HUES6 (cell line): ENCODE measurements at regions not wholly inside any gene's neighbourhood (a gene's known extent, or its start where the extent isn't known, plus 50 kb on each side); places are given as distances from the start of the nearest gene placed in this dataset.

Source experiments
- H3K27ac ChIP-seq: 2 replicates; pipeline ENCODE4 v1.7.0; 2013; ENCODE audit warnings: low read depth, mild to moderate bottlenecking, low read length, inconsistent platforms
- H3K27me3 ChIP-seq: 2 replicates; pipeline ENCODE4 v1.6.1; 2013; ENCODE audit warnings: low read length; ENCODE audit not compliant: control insufficient read depth, insufficient read depth
- H3K36me3 ChIP-seq: 2 replicates; pipeline ENCODE4 v1.6.1; 2013; ENCODE audit warnings: low read length; ENCODE audit not compliant: control insufficient read depth, insufficient read depth
- H3K4me1 ChIP-seq: 2 replicates; pipeline ENCODE4 v1.6.1; 2013; ENCODE audit warnings: low read length; ENCODE audit not compliant: control insufficient read depth, insufficient read depth
- H3K4me3 ChIP-seq: 2 replicates; pipeline ENCODE4 v1.5.1; 2013; ENCODE audit warnings: low read depth, low read length
- H3K9ac ChIP-seq: one replicate; pipeline ENCODE4 v1.6.1; 2013; ENCODE audit warnings: mild to moderate bottlenecking, low read length
- H3K9me3 ChIP-seq: 2 replicates; pipeline ENCODE4 v1.6.1; 2013; ENCODE audit warnings: low read depth, low read length; ENCODE audit not compliant: control insufficient read depth, insufficient read depth

DNA sequence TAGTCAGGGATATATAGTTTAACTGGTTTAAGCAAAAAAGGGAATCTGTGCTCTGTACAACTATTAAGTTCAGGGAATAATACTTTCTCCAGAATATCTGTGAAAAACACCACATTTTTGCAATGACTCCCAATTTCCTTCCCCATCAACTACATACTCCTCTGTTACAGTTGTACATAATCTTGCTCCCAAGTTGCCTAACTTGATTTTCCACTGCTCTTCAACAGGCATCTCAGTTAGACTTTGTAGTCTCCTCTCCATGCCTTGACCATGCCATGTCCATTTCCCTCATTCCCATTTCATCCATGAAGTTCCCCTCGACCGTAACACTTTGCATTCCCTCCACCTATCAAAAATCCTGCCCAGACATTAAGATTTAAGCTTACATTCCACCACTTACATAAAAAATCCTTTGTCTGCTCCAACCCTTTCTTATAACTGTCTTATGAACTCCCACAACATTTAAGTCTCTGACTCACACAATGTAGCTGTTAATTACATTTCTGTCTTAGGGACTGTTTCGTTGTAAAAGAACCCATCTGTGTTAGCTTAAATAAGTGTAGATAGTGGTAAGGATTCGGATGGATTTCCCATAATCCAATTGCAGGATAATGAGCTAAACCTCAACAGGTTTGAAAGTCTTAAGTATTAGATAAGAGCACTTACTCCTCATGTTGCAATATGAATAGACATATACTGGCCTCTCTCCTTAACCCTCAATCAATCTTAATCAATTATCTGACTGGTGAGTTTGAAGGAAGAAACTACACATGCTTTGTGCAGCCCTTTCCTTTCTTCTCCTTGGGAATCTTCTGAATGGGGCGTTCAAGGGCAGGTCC is 156.5 kb downstream of the PAWR start:
- Histone ChIP-seq H3K9me3 (no peaks in the 10 kb centered on the region), H3K4me1 (peaks cover 31% of the 10 kb centered on the region)

GRCh38 chr12:79532907-79533288 is 157.9 kb downstream of the PAWR start:
- Histone ChIP-seq H3K4me1 (peaks cover 17% of the 10 kb centered on the region), H3K9ac (no peak overlapping the region), H3K9me3 (no peaks in the 10 kb centered on the region), H3K27me3 (no peaks in the 10 kb centered on the region), H3K36me3 (no peaks in the 10 kb centered on the region), H3K27ac (no peak overlapping the region), H3K4me3 (no peak overlapping the region)

More for the DNA sequence above, 156.5 kb downstream of the PAWR start:
- H3K4me3 ChIP-seq: no peak overlapping the region
- H3K36me3 ChIP-seq: no peaks in the 10 kb centered on the region
- no peak overlapping the region for H3K9ac ChIP-seq
- H3K27me3 ChIP-seq: no peaks in the 10 kb centered on the region
- no peak overlapping the region for H3K27ac ChIP-seq

DNA sequence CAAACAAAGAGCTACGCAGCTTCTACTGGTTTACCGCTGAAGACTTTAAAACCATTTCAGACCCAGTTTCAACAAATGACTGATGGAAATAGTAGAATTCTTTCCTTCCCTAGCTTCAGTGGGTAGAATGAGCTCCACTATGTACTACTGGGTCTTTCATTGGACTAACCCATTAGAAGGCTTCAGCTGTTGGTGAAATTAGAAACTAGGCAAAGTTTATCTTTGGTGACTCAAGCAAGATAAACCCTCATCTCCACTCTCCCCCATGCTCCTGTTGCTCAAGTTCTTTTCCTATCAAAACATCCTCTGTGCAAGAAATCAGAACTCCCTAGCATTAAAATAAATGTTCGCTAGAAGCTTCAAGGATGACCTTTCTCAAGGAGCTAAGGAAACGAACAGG is 159.2 kb downstream of the PAWR start:
- H3K27me3 ChIP-seq: no peaks in the 10 kb centered on the region
- no peak overlapping the region for H3K27ac ChIP-seq
- no peaks in the 10 kb centered on the region for H3K9me3 ChIP-seq
- no peaks in the 10 kb centered on the region for H3K36me3 ChIP-seq
- no peak overlapping the region for H3K9ac ChIP-seq
- no peak overlapping the region for H3K4me3 ChIP-seq
- H3K4me1 ChIP-seq: peaks cover 9% of the 10 kb centered on the region

- no peaks in the 10 kb centered on the region for H3K9me3 ChIP-seq
- peaks cover 20% of the 10 kb centered on the region for H3K4me1 ChIP-seq
- H3K27ac ChIP-seq: no peak overlapping the region
- no peaks in the 10 kb centered on the region for H3K36me3 ChIP-seq
- H3K4me3 ChIP-seq: no peak overlapping the region
- H3K27me3 ChIP-seq: no peaks in the 10 kb centered on the region
- no peak overlapping the region for H3K9ac ChIP-seq
These were observed 163.3 kb downstream of the PAWR start for GRCh38 chr12:79527473-79527872.

GRCh38 chr12:79525357-79525756 is 165.4 kb downstream of the PAWR start:
- Histone ChIP-seq H3K9me3 (no peaks in the 10 kb centered on the region), H3K27ac (no peak overlapping the region), H3K4me1 (peaks cover 28% of the 10 kb centered on the region), H3K36me3 (no peaks in the 10 kb centered on the region), H3K4me3 (no peak overlapping the region), H3K9ac (no peak overlapping the region), H3K27me3 (no peaks in the 10 kb centered on the region)

GRCh38 chr12:79524507-79525148 is 166.1 kb downstream of the PAWR start:
- H3K36me3 ChIP-seq: no peaks in the 10 kb centered on the region
- H3K27me3 ChIP-seq: no peaks in the 10 kb centered on the region
- no peak overlapping the region for H3K9ac ChIP-seq
- no peaks in the 10 kb centered on the region for H3K9me3 ChIP-seq
- no peak overlapping the region for H3K27ac ChIP-seq
- no peak overlapping the region for H3K4me3 ChIP-seq
- peaks cover 28% of the 10 kb centered on the region for H3K4me1 ChIP-seq

GRCh38 chr12:79522989-79523386 is 167.8 kb downstream of the PAWR start:
- no peak overlapping the region for H3K27ac ChIP-seq
- no peaks in the 10 kb centered on the region for H3K36me3 ChIP-seq
- peaks cover 28% of the 10 kb centered on the region for H3K4me1 ChIP-seq
- H3K4me3 ChIP-seq: no peak overlapping the region
- H3K9ac ChIP-seq: no peak overlapping the region
- H3K27me3 ChIP-seq: no peaks in the 10 kb centered on the region
- H3K9me3 ChIP-seq: no peaks in the 10 kb centered on the region

DNA sequence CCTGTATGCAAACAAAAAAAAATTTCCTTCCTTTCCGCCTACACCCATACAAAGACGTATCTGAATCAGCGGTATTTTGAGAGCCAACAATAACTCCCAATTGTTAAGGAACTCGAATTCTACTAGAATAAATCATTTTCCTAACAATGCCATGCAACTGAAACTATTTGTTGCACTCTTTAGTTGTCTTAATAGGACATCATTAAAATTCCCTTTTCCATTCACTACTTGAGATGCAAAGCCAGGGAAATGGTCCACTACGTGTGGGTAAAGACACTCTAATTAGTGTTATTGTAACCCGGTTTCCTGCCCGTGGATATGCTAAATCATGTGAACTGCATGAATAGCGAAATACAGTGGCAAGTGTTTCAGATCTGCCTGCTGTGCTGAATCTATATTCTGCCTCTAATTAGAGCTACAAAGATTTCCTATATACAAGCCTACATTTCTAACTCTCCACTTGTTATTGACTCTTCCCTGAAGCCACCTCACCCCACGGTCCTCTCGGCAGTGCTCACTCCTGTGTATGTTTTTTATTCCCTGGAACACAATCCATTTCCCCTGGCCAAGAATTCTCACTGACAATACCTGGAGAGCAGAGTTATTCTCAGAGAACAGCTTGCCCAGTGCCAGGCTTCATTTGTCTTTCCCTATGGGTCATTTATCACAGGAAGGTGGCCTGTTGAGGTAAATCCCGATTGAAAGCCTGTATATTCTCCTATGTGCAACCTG is 168.3 kb downstream of the PAWR start:
- H3K27me3 ChIP-seq: no peaks in the 10 kb centered on the region
- H3K9ac ChIP-seq: no peak overlapping the region
- no peak overlapping the region for H3K4me3 ChIP-seq
- no peak overlapping the region for H3K27ac ChIP-seq
- H3K36me3 ChIP-seq: no peaks in the 10 kb centered on the region
- peaks cover 28% of the 10 kb centered on the region for H3K4me1 ChIP-seq
- H3K9me3 ChIP-seq: peaks cover under 1% of the 10 kb centered on the region; the same call in 1 of the 2 replicates

- no peak overlapping the region for H3K9ac ChIP-seq
- no peak overlapping the region for H3K27ac ChIP-seq
- no peaks in the 10 kb centered on the region for H3K36me3 ChIP-seq
- no peaks in the 10 kb centered on the region for H3K27me3 ChIP-seq
- no peak overlapping the region for H3K4me3 ChIP-seq
- H3K4me1 ChIP-seq: peaks cover 28% of the 10 kb centered on the region
- peaks cover 2% of the 10 kb centered on the region; the same call in 1 of the 2 replicates for H3K9me3 ChIP-seq
These were observed 169.2 kb downstream of the PAWR start for GRCh38 chr12:79521576-79521975.

- Histone ChIP-seq H3K9me3 (peaks cover 2% of the 10 kb centered on the region; the same call in 1 of the 2 replicates), H3K4me3 (no peak overlapping the region), H3K4me1 (peaks cover 23% of the 10 kb centered on the region), H3K9ac (no peak overlapping the region), H3K27ac (no peak overlapping the region), H3K36me3 (no peaks in the 10 kb centered on the region), H3K27me3 (no peaks in the 10 kb centered on the region)
These were observed 173.4 kb downstream of the PAWR start for GRCh38 chr12:79517363-79517762.

DNA sequence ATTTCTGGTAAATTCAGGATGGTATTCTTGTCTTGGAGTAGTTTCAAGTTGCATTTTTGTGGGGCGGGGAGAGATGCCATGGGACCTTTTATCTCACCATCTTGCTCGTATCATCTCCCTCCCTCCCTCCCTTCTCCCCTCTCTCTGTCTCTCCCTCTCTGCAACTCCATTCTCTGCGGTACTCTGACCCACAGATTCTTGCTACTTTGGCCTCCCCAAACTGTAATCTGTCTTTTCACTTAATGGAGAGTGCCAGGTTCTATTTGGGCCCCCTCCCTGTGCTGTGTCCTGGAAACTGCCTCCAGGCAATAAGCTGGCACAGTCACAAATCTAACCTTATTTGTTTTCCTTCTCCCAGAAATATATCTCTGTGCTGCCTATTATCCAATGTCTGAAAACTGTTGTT is 175.2 kb downstream of the PAWR start:
- no peak overlapping the region for H3K27ac ChIP-seq
- peaks cover 20% of the 10 kb centered on the region for H3K4me1 ChIP-seq

More for the DNA sequence above, 175.2 kb downstream of the PAWR start:
- no peaks in the 10 kb centered on the region for H3K27me3 ChIP-seq
- no peak overlapping the region for H3K9ac ChIP-seq
- H3K36me3 ChIP-seq: no peaks in the 10 kb centered on the region
- peaks cover 2% of the 10 kb centered on the region; the same call in 1 of the 2 replicates for H3K9me3 ChIP-seq
- H3K4me3 ChIP-seq: no peak overlapping the region
